WTC11 (cell line): ENCODE measurements at regions not wholly inside any gene's neighbourhood (a gene's known extent, or its start where the extent isn't known, plus 50 kb on each side); places are given as distances from the start of the nearest gene placed in this dataset.

ENCODE experiments used
- ATAC-seq: fragments of 200-7000 bp; cut with Tn5 transposase; 2 replicates; pipeline ENCODE4 v1.10.0; 2021; ENCODE audit warnings: mild to moderate bottlenecking, moderate library complexity
- CTCF ChIA-PET: fragments of 300-600 bp; sonication (Branson Sonifier 250); formaldehyde crosslinking; loops from one replicate; lab custom pipeline; 2021; ENCODE audit warnings: antibody characterized with exemption; lab: Charles Lee
- POLR2A ChIA-PET: fragments of 350-600 bp; sonication (Branson Sonifier 250); formaldehyde crosslinking; loops from one replicate; lab custom pipeline; 2021; ENCODE audit warnings: antibody characterized with exemption; lab: Charles Lee
- DNase-seq: peaks from one replicate; pipeline ENCODE4 v3.0.0; 2021; ENCODE audit warnings: low spot score
- H3K27ac Mint-ChIP-seq: 2 replicates; pipeline ENCODE4 v1.8.0; 2021; ENCODE audit warnings: mixed read lengths
- H3K27me3 Mint-ChIP-seq: 2 replicates; pipeline ENCODE4 v1.8.0; 2021; ENCODE audit warnings: low read depth, mild to moderate bottlenecking, moderate library complexity, mixed read lengths
- H3K36me3 Mint-ChIP-seq: 2 replicates; pipeline ENCODE4 v1.8.0; 2021; ENCODE audit warnings: mixed read lengths
- H3K4me1 Mint-ChIP-seq: 2 replicates; pipeline ENCODE4 v1.8.0; 2022; ENCODE audit warnings: mixed read lengths
- H3K4me3 Mint-ChIP-seq: 2 replicates; pipeline ENCODE4 v1.8.0; 2021; ENCODE audit warnings: mild to moderate bottlenecking, moderate library complexity, mixed read lengths
- H3K9me3 Mint-ChIP-seq: 2 replicates; pipeline ENCODE4 v1.8.0; 2021; ENCODE audit warnings: mixed read lengths
- CBFB ChIP-seq: sonication (generic); formaldehyde crosslinking; IDR thresholded peaks from 2 replicates; pipeline ENCODE4 v1.8.1; 2022; ENCODE audit warnings: mild to moderate bottlenecking, low read depth, missing genetic modification reagents
- FOXP1 ChIP-seq: sonication (generic); formaldehyde crosslinking; IDR thresholded peaks from 2 replicates; pipeline ENCODE4 v1.8.0; 2022; ENCODE audit warnings: missing genetic modification reagents, mild to moderate bottlenecking, moderate library complexity, borderline replicate concordance
- GABPB1 ChIP-seq: sonication (generic); formaldehyde crosslinking; IDR thresholded peaks from 2 replicates; pipeline ENCODE4 v1.8.1; 2023; ENCODE audit warnings: mild to moderate bottlenecking, missing genetic modification reagents
- GTF2I ChIP-seq: fragments of 250-450 bp; sonication (Bioruptor Pico); conservative IDR thresholded peaks from 2 replicates; pipeline ENCODE4 v1.4.0; 2021; ENCODE audit warnings: mild to moderate bottlenecking
- MXD4 ChIP-seq: fragments of 250-450 bp; sonication (Bioruptor Pico); IDR thresholded peaks from 2 replicates; pipeline ENCODE4 v1.8.0; 2021; ENCODE audit warnings: mild to moderate bottlenecking, moderate library complexity, borderline replicate concordance
- NFATC4 ChIP-seq: fragments of 250-450 bp; sonication (Bioruptor Pico); IDR thresholded peaks from 2 replicates; pipeline ENCODE4 v1.9.0; 2021; ENCODE audit warnings: mild to moderate bottlenecking
- NFE2L1 ChIP-seq: sonication (generic); formaldehyde crosslinking; IDR thresholded peaks from 2 replicates; pipeline ENCODE4 v1.8.1; 2023; ENCODE audit warnings: missing genetic modification reagents
- SMAD3 ChIP-seq: sonication (generic); formaldehyde crosslinking; IDR thresholded peaks from 2 replicates; pipeline ENCODE4 v1.8.0; 2022; ENCODE audit warnings: missing genetic modification reagents, mild to moderate bottlenecking, borderline replicate concordance
- TP53 ChIP-seq: sonication (generic); formaldehyde crosslinking; IDR thresholded peaks from 2 replicates; pipeline ENCODE4 v1.8.1; 2023; ENCODE audit warnings: mild to moderate bottlenecking, missing genetic modification reagents
- TF ChIP-seq, protein P1 (sequence below): sonication (generic); formaldehyde crosslinking; IDR thresholded peaks from 2 replicates; pipeline ENCODE4 v1.8.1; 2023; ENCODE audit warnings: mild to moderate bottlenecking, missing genetic modification reagents
- TF ChIP-seq, protein P2 (sequence below): fragments of 200-600 bp; IDR thresholded peaks from 2 replicates; pipeline ENCODE4 v1.8.0; 2022; ENCODE audit warnings: antibody characterized with exemption
- TF ChIP-seq, protein P3 (sequence below): sonication (generic); formaldehyde crosslinking; IDR thresholded peaks from 2 replicates; pipeline ENCODE4 v1.8.0; 2022; ENCODE audit warnings: missing genetic modification reagents
- TF ChIP-seq, protein P4 (sequence below): sonication (generic); formaldehyde crosslinking; IDR thresholded peaks from 2 replicates; pipeline ENCODE4 v1.8.1; 2022; ENCODE audit warnings: low read depth, missing genetic modification reagents, borderline replicate concordance
- TF ChIP-seq, protein P5 (sequence below): fragments of 250-450 bp; sonication (Bioruptor Pico); IDR thresholded peaks from 2 replicates; pipeline ENCODE4 v1.9.0; 2021; ENCODE audit warnings: moderate library complexity, mild to moderate bottlenecking, inconsistent platforms, borderline replicate concordance
- TF ChIP-seq, protein P6 (sequence below): sonication (generic); formaldehyde crosslinking; IDR thresholded peaks from 2 replicates; pipeline ENCODE4 v1.8.0; 2022; ENCODE audit warnings: mild to moderate bottlenecking, missing genetic modification reagents
- TF ChIP-seq, protein P7 (sequence below): sonication (generic); formaldehyde crosslinking; IDR thresholded peaks from 2 replicates; pipeline ENCODE4 v1.8.1; 2022; ENCODE audit warnings: missing genetic modification reagents, borderline replicate concordance
- TF ChIP-seq, protein P8 (sequence below): sonication (generic); formaldehyde crosslinking; IDR thresholded peaks from 2 replicates; pipeline ENCODE4 v1.8.0; 2022; ENCODE audit warnings: mild to moderate bottlenecking, missing genetic modification reagents

DNA sequence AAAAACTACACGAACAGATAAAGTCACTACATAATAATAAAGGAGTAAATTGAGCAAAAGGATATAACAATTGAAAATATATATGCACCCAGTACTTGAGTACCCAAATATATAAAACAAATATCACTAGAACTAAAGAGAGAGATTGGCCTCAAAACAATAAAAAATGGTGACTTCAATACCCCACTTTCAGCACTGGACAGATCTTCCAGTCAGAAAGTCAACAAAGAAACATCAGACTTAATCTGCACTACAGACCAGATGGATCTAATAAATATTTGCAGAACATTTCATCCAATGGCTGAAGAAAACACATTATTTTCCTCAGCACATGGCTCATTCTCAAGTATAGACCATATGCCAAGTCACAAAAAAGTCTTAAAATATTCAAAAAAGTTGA is 503.6 kb downstream of the NAP1L3 start:
- CTCF ChIA-PET = no interaction called here
- POLR2A ChIA-PET = no interaction called here
- Mint-ChIP-seq H3K4me3 (no peak overlapping the region), H3K27ac (no peak overlapping the region), H3K27me3 (no peaks in the 10 kb centered on the region)
- TF ChIP-seq, protein P1, sequence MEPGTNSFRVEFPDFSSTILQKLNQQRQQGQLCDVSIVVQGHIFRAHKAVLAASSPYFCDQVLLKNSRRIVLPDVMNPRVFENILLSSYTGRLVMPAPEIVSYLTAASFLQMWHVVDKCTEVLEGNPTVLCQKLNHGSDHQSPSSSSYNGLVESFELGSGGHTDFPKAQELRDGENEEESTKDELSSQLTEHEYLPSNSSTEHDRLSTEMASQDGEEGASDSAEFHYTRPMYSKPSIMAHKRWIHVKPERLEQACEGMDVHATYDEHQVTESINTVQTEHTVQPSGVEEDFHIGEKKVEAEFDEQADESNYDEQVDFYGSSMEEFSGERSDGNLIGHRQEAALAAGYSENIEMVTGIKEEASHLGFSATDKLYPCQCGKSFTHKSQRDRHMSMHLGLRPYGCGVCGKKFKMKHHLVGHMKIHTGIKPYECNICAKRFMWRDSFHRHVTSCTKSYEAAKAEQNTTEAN (CRISPR knock-in tag) = no peak
- TF ChIP-seq TP53 (CRISPR knock-in tag) (no peak), FOXP1 (CRISPR knock-in tag) (no peak), NFE2L1 (CRISPR knock-in tag) (no peak), GTF2I (CRISPR knock-in tag) (no peak), MXD4 (no peak), GABPB1 (CRISPR knock-in tag) (no peak), NFATC4 (CRISPR knock-in tag) (no peak), SMAD3 (CRISPR knock-in tag) (no peak), CBFB (CRISPR knock-in tag) (no peak)
- TF ChIP-seq, protein P2, sequence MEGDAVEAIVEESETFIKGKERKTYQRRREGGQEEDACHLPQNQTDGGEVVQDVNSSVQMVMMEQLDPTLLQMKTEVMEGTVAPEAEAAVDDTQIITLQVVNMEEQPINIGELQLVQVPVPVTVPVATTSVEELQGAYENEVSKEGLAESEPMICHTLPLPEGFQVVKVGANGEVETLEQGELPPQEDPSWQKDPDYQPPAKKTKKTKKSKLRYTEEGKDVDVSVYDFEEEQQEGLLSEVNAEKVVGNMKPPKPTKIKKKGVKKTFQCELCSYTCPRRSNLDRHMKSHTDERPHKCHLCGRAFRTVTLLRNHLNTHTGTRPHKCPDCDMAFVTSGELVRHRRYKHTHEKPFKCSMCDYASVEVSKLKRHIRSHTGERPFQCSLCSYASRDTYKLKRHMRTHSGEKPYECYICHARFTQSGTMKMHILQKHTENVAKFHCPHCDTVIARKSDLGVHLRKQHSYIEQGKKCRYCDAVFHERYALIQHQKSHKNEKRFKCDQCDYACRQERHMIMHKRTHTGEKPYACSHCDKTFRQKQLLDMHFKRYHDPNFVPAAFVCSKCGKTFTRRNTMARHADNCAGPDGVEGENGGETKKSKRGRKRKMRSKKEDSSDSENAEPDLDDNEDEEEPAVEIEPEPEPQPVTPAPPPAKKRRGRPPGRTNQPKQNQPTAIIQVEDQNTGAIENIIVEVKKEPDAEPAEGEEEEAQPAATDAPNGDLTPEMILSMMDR = no peak
- TF ChIP-seq, protein P3, sequence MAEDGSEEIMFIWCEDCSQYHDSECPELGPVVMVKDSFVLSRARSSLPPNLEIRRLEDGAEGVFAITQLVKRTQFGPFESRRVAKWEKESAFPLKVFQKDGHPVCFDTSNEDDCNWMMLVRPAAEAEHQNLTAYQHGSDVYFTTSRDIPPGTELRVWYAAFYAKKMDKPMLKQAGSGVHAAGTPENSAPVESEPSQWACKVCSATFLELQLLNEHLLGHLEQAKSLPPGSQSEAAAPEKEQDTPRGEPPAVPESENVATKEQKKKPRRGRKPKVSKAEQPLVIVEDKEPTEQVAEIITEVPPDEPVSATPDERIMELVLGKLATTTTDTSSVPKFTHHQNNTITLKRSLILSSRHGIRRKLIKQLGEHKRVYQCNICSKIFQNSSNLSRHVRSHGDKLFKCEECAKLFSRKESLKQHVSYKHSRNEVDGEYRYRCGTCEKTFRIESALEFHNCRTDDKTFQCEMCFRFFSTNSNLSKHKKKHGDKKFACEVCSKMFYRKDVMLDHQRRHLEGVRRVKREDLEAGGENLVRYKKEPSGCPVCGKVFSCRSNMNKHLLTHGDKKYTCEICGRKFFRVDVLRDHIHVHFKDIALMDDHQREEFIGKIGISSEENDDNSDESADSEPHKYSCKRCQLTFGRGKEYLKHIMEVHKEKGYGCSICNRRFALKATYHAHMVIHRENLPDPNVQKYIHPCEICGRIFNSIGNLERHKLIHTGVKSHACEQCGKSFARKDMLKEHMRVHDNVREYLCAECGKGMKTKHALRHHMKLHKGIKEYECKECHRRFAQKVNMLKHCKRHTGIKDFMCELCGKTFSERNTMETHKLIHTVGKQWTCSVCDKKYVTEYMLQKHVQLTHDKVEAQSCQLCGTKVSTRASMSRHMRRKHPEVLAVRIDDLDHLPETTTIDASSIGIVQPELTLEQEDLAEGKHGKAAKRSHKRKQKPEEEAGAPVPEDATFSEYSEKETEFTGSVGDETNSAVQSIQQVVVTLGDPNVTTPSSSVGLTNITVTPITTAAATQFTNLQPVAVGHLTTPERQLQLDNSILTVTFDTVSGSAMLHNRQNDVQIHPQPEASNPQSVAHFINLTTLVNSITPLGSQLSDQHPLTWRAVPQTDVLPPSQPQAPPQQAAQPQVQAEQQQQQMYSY (CRISPR knock-in tag) = no peak
- TF ChIP-seq, protein P4, sequence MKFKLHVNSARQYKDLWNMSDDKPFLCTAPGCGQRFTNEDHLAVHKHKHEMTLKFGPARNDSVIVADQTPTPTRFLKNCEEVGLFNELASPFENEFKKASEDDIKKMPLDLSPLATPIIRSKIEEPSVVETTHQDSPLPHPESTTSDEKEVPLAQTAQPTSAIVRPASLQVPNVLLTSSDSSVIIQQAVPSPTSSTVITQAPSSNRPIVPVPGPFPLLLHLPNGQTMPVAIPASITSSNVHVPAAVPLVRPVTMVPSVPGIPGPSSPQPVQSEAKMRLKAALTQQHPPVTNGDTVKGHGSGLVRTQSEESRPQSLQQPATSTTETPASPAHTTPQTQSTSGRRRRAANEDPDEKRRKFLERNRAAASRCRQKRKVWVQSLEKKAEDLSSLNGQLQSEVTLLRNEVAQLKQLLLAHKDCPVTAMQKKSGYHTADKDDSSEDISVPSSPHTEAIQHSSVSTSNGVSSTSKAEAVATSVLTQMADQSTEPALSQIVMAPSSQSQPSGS (CRISPR knock-in tag) = no peak
- TF ChIP-seq, protein P5, sequence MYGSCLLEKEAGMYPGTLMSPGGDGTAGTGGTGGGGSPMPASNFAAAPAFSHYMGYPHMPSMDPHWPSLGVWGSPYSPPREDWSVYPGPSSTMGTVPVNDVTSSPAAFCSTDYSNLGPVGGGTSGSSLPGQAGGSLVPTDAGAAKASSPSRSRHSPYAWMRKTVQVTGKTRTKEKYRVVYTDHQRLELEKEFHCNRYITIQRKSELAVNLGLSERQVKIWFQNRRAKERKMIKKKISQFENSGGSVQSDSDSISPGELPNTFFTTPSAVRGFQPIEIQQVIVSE = no peak
- TF ChIP-seq, protein P6, sequence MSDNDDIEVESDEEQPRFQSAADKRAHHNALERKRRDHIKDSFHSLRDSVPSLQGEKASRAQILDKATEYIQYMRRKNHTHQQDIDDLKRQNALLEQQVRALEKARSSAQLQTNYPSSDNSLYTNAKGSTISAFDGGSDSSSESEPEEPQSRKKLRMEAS (CRISPR knock-in tag) = no peak
- TF ChIP-seq, all 79 proteins: peak for 0
- no peak for ATAC-seq
- no peaks in the 10 kb centered on the region for H3K4me1 Mint-ChIP-seq
- H3K36me3 Mint-ChIP-seq = peaks cover 55% of the 10 kb centered on the region
- peaks cover 68% of the 10 kb centered on the region for H3K9me3 Mint-ChIP-seq
- no peak for DNase-seq

DNA sequence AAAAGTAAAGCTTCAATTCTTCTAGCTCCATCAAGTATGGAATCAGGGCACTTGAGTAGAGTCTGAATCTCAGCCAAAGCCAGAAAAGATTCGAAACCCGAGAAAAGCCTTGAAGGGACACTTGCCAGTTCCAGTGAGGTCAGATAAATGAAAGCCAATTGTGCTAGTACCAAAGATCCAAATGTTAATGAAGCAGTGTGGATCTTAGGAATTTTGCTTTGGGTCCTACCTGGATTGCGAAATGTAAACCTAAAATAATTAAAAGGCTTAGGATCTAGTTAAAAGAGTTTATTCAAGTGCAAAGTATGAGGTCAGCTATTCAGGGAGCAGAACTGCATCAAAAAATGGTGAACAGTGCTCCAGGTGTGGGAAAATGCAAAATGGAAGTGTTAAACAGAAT is 552.6 kb downstream of the NAP1L3 start:
- H3K27ac Mint-ChIP-seq = peak overlapping the region; percentile 53; the same call in 1 of the 2 replicates
- CTCF ChIA-PET = no interaction called here
- ATAC-seq (no peak), DNase-seq (no peak)
- no peaks in the 10 kb centered on the region for H3K27me3 Mint-ChIP-seq
- H3K36me3 Mint-ChIP-seq = peaks cover under 1% of the 10 kb centered on the region
- POLR2A ChIA-PET = no interaction called here
- H3K4me3 Mint-ChIP-seq = no peak overlapping the region
- H3K9me3 Mint-ChIP-seq = peaks cover 9% of the 10 kb centered on the region
- peaks cover 19% of the 10 kb centered on the region for H3K4me1 Mint-ChIP-seq
- TF ChIP-seq, protein P7, sequence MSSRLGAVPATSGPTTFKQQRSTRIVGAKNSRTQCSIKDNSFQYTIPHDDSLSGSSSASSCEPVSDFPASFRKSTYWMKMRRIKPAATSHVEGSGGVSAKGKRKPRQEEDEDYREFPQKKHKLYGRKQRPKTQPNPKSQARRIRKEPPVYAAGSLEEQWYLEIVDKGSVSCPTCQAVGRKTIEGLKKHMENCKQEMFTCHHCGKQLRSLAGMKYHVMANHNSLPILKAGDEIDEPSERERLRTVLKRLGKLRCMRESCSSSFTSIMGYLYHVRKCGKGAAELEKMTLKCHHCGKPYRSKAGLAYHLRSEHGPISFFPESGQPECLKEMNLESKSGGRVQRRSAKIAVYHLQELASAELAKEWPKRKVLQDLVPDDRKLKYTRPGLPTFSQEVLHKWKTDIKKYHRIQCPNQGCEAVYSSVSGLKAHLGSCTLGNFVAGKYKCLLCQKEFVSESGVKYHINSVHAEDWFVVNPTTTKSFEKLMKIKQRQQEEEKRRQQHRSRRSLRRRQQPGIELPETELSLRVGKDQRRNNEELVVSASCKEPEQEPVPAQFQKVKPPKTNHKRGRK (CRISPR knock-in tag) = no peak
- TF ChIP-seq, protein P8, sequence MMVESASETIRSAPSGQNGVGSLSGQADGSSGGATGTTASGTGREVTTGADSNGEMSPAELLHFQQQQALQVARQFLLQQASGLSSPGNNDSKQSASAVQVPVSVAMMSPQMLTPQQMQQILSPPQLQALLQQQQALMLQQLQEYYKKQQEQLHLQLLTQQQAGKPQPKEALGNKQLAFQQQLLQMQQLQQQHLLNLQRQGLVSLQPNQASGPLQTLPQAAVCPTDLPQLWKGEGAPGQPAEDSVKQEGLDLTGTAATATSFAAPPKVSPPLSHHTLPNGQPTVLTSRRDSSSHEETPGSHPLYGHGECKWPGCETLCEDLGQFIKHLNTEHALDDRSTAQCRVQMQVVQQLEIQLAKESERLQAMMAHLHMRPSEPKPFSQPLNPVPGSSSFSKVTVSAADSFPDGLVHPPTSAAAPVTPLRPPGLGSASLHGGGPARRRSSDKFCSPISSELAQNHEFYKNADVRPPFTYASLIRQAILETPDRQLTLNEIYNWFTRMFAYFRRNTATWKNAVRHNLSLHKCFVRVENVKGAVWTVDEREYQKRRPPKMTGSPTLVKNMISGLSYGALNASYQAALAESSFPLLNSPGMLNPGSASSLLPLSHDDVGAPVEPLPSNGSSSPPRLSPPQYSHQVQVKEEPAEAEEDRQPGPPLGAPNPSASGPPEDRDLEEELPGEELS = no peak
- TF ChIP-seq, protein P2 = no peak
